Retinal pigment epithelial cell (primary cell): ENCODE measurements at regions not wholly inside any gene's neighbourhood (a gene's known extent, or its start where the extent isn't known, plus 50 kb on each side); places are given as distances from the start of the nearest gene placed in this dataset.
"Not testable (repeated sequence)": the region's sequence is repeated elsewhere in the genome, so short reads cannot be mapped to it uniquely, and the experiment has no call there.

ENCODE experiments used
- DNase-seq: peaks from one replicate; pipeline ENCODE4 v3.0.0-alpha.2; 2010; ENCODE audit warnings: low read depth
- H3K4me3 ChIP-seq: 2 replicates; pipeline ENCODE4 v1.5.1; 2011; ENCODE audit warnings: mild to moderate bottlenecking, low read length, control low read depth, moderate library complexity
- CTCF ChIP-seq: conservative IDR thresholded peaks from 2 replicates; pipeline ENCODE4 v1.5.1; 2011; ENCODE audit warnings: low read depth, low read length, control low read depth, inconsistent platforms

GRCh38 chr5:120162321-120162720 is 301.8 kb upstream of the PRR16 start:
- TF ChIP-seq CTCF = no peak
- no peak for DNase-seq
- no peak overlapping the region for H3K4me3 ChIP-seq

- no peak for TF ChIP-seq CTCF
- DNase-seq = no peak
- no peak overlapping the region for H3K4me3 ChIP-seq
Observed at GRCh38 chr5:120164037-120164436, 300.1 kb upstream of the PRR16 start.

- H3K4me3 ChIP-seq = no peak overlapping the region
- TF ChIP-seq CTCF = no peak
- DNase-seq = no peak
Observed at GRCh38 chr5:120164986-120165385, 299.1 kb upstream of the PRR16 start.

GRCh38 chr5:120173125-120173524 is 291.0 kb upstream of the PRR16 start:
- DNase-seq = no peak
- TF ChIP-seq CTCF = no peak
- H3K4me3 ChIP-seq = no peak overlapping the region

GRCh38 chr5:120174089-120174488 is 290.0 kb upstream of the PRR16 start:
- TF ChIP-seq CTCF = no peak
- H3K4me3 ChIP-seq = no peak overlapping the region
- DNase-seq = no peak

GRCh38 chr5:120181238-120181637 is 282.9 kb upstream of the PRR16 start:
- not testable (repeated sequence) for H3K4me3 ChIP-seq

GRCh38 chr5:120194650-120195049 is 269.4 kb upstream of the PRR16 start:
- not testable (repeated sequence) for DNase-seq

More at GRCh38 chr5:120181238-120181637, 282.9 kb upstream of the PRR16 start:
- DNase-seq = not testable (repeated sequence)

GRCh38 chr5:120199559-120199958 is 264.5 kb upstream of the PRR16 start:
- TF ChIP-seq CTCF = no peak
- H3K4me3 ChIP-seq = no peak overlapping the region
- no peak for DNase-seq

More at GRCh38 chr5:120194650-120195049, 269.4 kb upstream of the PRR16 start:
- H3K4me3 ChIP-seq = not testable (repeated sequence)
